ENCODE measurements at regions not wholly inside any gene's neighbourhood (a gene's known extent, or its start where the extent isn't known, plus 50 kb on each side); places are given as distances from the start of the nearest gene placed in this dataset.
"Not testable (repeated sequence)": the region's sequence is repeated elsewhere in the genome, so short reads cannot be mapped to it uniquely, and the experiment has no call there.

GRCh38 chr14:22303589-22304195 lies 285.3 kb downstream of the DAD1 start:
- DNase-seq, result no peak
- intact Hi-C loops (cut with DNase I, micrococcal nuclease), result no loop called here
- no peak for ATAC-seq

DNA sequence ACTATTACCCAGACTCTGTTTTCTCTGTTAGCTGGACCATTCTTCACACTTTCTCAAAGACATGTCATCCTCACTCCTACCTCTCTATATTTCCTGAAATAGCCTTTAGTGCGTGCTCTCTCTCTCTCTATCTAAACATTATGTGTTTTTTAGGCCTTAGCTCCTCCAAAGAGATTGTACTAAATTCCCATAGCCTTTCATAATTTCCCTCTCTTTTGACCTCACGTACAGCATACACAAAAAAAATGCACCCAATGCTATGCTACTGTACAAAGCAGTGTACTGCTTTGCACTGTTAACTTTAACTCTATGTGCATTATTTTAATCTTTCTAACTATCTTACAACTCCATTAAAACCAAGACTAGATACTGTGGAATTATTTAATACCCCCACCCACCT lies 288.4 kb downstream of the DAD1 start:
- DNase-seq (no peak), ATAC-seq (no peak)
- intact Hi-C loops (cut with DNase I, micrococcal nuclease), result no loop called here

DNA sequence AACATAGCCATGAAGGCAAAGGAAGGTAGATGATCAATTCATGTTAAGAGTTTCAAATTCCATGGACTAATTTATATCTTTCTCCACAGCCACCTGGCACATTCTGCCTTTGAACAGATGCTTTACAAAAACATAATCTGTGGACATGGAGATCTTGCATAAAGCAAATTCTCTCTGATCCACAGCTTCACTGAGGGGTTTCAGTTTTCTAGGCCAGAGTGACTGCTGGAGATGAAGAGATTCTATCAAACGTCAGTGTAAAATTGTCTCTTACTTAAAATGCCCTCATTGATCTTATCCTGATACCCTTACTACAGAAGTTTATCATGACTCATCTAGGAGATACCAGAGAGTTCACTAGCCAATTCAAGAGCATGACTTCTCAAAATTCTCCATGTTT lies 291.6 kb downstream of the DAD1 start:
- intact Hi-C loops (cut with DNase I, micrococcal nuclease), result no loop called here
- DNase-seq, result no peak
- ATAC-seq, result no peak

DNA sequence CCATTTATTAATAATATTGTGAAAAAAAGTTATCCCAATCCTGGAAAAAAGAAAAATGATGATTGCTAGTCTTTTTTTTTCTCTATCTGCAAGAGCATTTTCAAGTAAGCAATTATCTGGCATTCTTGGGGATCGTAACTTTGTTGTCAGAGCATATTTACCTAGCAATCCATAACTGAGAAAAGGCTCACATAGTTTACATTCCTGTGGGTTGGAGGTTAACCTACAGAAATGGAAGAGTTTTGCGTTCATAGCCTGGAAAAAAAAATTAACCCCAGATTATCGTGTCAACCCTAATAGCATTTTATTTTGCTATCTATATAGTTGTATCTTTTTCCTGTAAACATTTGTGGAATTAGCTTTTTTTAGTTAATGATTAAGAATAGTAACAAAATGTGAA lies 292.3 kb downstream of the DAD1 start:
- ATAC-seq (no peak), DNase-seq (no peak)
- intact Hi-C loops (cut with DNase I, micrococcal nuclease), result no loop called here

DNA sequence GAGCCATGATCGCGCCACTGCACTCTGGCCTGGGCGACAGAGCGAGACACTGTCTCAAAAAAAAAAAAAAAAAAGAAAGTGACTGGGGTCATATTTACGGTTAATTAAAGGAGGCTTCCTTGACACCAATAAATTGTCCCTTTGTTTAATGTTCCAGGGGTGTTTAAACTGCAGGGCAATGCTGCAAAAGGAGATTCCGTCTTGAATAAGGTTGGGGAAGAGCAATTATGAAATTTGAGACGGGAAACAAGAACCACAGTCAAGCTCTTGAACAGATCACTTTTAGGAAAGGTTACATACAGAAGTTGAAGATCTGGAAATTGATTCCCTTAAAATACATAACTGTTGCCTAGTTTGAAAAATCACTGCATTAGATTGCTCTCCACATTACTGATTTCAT lies 292.9 kb downstream of the DAD1 start:
- intact Hi-C loops (cut with DNase I, micrococcal nuclease), result no loop called here
- ATAC-seq, result no peak
- DNase-seq, result no peak

- no peak for ATAC-seq
- no peak for DNase-seq
- intact Hi-C loops (cut with DNase I, micrococcal nuclease), result no loop called here
Observed at GRCh38 chr14:22291406-22291805, 297.6 kb downstream of the DAD1 start.

DNA sequence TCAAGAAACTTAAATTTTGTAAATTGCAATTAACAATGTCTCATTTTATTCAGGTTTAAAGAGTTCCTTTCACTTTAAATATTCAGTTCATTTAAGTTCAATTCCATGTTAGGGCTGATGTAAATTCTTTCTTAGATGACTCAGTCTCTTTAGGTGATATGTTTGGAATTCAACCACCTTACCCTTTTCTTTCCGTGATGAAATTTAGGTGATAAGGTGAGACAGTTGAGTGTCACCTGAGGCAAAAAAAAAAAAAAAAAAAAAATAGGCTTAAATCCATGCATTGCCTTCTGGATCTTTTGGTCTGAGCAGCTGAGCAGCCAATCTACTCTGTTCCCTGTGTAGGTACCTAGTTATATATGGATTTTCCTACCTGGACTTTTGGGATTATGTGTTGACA lies 299.5 kb downstream of the DAD1 start:
- ATAC-seq (no peak), DNase-seq (no peak)
- intact Hi-C loops (cut with DNase I, micrococcal nuclease), result no loop called here

GRCh38 chr14:22285991-22286390 lies 303.0 kb downstream of the DAD1 start:
- no peak for ATAC-seq
- intact Hi-C loops (cut with DNase I, micrococcal nuclease), result no loop called here
- no peak for DNase-seq

DNA sequence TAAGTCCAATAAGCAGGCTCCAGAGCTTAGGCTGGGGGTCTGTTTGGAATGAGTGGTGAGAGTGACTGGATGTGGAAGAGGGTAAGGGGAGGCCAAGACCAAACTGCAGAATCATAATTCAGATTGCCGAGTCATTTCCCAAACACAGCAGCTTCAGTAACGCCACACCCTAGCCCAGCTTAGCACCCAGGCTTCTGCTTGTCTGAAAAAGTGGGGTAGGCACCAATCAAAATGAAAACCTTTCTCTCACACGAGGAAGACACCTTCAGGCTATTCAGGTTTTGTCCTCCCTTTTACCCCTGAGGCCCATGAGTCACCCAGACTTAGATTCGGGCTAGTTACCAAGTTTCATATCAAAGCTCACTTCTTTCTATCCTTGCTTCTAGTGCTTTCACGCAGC lies 306.1 kb downstream of the DAD1 start:
- DNase-seq, result no peak
- intact Hi-C loops (cut with DNase I, micrococcal nuclease), result no loop called here
- no peak for ATAC-seq

- DNase-seq (no peak), ATAC-seq (no peak)
- intact Hi-C loops (cut with DNase I, micrococcal nuclease), result no loop called here
Observed at GRCh38 chr14:22282417-22282816, 306.6 kb downstream of the DAD1 start.

GRCh38 chr14:22281447-22281874 lies 307.6 kb downstream of the DAD1 start:
- ATAC-seq; DNase-seq; intact Hi-C loops (cut with DNase I, micrococcal nuclease): not testable (repeated sequence)

GRCh38 chr14:22280497-22281316 lies 308.3 kb downstream of the DAD1 start:
- DNase-seq, result no peak
- intact Hi-C loops (cut with DNase I, micrococcal nuclease), result no loop called here
- ATAC-seq, result no peak

- ATAC-seq, result no peak
- DNase-seq, result no peak
- intact Hi-C loops (cut with DNase I, micrococcal nuclease), result no loop called here
Observed at GRCh38 chr14:22276913-22277816, 311.9 kb downstream of the DAD1 start.

DNA sequence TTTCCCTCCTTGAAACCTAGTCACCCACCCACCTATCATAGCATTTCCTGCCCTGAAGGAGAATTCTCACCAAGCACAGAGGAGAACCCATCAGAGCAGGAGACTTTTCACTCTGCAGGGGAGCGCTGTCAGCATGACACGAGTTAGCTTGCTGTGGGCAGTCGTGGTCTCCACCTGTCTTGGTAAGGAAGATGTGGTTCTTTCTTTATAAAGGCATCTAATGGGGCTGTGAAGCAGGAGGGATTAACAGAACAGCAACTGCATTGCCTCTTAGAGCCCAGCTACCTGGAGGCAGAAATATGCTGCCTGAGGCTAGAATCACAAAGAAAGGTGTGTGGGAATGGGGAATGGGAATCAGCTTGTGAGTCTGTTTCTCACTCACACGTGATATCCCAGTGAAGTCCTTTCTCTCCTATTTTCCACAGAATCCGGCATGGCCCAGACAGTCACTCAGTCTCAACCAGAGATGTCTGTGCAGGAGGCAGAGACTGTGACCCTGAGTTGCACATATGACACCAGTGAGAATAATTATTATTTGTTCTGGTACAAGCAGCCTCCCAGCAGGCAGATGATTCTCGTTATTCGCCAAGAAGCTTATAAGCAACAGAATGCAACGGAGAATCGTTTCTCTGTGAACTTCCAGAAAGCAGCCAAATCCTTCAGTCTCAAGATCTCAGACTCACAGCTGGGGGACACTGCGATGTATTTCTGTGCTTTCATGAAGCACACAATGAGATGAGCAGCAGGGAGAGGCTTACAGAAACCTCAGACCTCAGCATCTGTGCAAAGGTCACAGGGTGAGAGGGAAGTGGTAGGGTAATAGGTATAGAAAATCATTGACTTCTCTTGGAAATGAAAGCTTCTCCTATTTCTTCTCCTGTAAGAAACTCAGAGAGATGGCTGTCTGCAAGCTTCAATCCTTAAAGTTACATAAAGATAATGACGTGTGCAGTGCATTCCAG lies 316.9 kb downstream of the DAD1 start:
- DNase-seq, result no peak
- intact Hi-C loops (cut with DNase I, micrococcal nuclease), result no loop called here
- ATAC-seq, result no peak

DNA sequence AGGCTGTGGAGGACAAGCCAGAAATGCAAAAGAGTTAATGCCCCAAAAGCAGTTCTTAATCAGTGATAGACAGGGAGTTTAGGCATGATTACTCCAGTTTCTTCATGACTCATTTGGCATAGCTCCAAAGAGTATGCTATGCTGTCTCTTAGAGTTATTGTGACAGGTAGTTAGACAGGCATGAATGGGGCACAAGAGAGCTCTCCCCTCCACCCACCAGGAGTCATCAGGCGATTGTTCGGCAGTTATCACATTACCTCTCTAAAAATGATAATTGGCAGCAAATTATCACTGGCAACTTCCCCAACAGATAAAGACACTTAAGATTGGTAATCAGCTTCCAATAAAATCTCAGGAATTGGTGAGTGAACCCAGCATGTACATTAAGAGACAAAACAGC lies 320.1 kb downstream of the DAD1 start:
- ATAC-seq, result peak; percentile 27
- no peak for DNase-seq
- intact Hi-C loops (cut with DNase I, micrococcal nuclease), result no loop called here

GRCh38 chr14:22266683-22267082 lies 322.3 kb downstream of the DAD1 start:
- intact Hi-C loops (cut with DNase I, micrococcal nuclease), result no loop called here
- no peak for DNase-seq
- ATAC-seq, result no peak

GRCh38 chr14:22266142-22266442 lies 322.9 kb downstream of the DAD1 start:
- ATAC-seq (no peak), DNase-seq (no peak)
- intact Hi-C loops (cut with DNase I, micrococcal nuclease), result no loop called here

DNA sequence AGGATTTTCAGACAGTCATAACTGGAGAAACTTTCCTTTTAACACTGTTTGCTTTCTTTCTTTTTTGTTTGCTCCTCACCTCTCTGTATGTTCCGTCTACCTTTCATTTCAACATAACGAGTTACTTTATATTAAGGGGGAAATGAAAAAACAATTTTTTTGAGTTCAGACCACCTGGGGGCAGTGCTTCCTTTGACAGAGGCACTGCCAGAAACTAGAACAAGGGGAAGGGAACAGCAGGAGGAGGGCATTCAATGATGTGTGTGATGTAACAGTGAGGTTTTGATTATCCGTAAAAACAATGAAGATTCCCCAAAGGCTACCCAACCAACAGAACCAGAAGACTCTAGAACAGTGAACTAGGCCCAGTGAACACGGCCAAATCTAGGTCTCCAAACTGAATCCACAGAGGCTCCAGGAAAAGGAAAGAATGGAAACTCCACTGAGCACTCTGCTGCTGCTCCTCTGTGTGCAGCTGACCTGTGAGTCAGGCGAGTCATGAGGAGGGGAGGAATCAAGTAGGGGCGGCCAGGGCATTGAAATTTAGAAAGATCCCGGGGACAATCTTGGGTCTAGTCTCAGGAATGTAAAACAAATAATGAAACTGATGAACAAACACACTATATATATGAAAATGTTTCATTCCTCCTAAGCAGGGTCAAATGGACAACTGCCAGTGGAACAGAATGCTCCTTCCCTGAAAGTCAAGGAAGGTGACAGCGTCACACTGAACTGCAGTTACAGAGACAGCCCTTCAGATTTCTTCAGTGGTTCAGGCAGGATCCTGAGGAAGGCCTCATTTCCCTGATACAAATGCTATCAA lies 323.5 kb downstream of the DAD1 start:
- ATAC-seq (no peak), DNase-seq (no peak)
- intact Hi-C loops (cut with DNase I, micrococcal nuclease), result no loop called here

Data from left colon (tissue), 2 donors.